Skeletal muscle cell (primary cell): ENCODE measurements at regions not wholly inside any gene's neighbourhood (a gene's known extent, or its start where the extent isn't known, plus 50 kb on each side); places are given as distances from the start of the nearest gene placed in this dataset.

Experiments
- DNase-seq: peaks from one replicate; pipeline ENCODE4 v3.0.0-alpha.2; 2010; ENCODE audit warnings: low read depth
- H3K4me3 ChIP-seq: 2 replicates; pipeline ENCODE4 v1.5.1; 2011; ENCODE audit warnings: low read depth, mild to moderate bottlenecking, control low read depth, low read length, moderate library complexity

DNA sequence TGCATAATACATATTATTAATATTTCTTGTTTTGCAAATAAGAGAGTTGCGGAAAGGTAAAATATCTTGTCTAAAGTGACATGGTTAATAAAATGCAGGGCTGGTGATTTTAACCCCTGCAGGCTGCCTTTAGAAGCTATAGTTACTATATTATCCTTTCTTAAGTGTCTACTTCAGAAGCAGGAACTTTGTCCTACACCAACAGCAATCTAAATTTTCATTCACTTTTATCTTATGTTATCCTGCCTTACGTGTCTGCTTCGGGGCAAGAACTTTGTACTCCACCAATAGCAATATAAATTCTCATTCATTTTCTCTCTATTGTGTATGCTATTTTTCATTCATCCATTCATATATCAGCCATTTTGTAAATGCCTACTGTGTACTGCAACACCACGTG lies 719.5 kb downstream of the TLR4 start:
- no peak overlapping the region for H3K4me3 ChIP-seq

DNA sequence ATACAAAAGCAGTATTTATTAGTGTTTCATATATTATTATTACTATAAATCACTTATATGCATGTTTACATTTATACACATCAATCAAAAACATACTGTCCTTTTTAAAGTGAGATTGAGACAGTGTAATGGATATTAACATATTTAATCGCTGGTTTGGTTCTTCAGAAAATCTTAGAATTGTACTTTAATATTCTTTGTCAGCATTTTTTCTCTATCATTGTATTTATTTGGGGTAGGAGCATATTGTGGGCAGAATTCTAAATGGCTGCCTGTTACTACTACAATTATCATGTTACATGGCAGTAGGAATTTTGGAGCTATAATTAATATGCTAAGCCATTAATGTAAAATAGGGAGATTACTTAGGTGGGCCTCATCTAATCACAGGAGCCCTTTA lies 722.6 kb downstream of the TLR4 start:
- no peak overlapping the region for H3K4me3 ChIP-seq
- no peak for DNase-seq

More for the DNA sequence above, 719.5 kb downstream of the TLR4 start:
- no peak for DNase-seq

DNA sequence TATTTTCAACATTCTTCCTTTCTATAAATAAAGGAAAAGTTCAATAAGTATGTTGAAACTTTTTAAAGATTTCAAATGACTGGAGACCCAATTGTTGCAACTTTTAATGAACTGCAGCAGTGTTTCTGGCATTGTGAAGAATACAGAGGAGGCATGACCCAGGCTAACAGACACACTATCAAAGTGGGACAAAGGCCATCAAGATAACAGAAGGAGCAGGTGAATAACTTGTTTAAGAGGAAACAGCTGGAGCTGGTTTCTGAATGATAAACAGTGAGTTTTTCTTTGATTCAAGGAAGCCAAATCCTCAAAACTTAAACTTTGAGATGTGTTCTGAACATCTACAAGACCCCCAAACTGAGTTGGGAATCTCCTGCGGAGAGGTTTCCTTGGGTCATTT lies 734.6 kb downstream of the TLR4 start:
- no peak overlapping the region for H3K4me3 ChIP-seq
- no peak for DNase-seq

DNA sequence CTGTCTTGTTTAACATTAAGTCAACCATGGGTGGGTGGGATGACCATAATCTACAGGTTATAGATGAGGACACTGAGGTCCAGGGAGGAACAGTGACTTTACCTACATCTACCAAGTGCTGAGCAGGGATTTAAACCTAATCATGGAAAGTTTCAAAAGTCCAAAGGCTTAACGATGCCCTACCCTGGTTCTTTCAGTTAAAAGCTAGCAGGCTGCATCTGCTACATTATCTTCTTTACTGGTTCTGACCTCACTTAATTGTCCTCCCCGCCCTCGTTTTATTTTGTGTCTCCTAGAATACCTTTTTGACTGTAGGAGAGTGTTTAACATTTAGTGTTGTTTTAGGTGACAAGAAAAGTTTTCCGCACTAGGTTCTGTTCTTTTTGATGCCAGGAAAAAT lies 735.2 kb downstream of the TLR4 start:
- DNase-seq: no peak

DNA sequence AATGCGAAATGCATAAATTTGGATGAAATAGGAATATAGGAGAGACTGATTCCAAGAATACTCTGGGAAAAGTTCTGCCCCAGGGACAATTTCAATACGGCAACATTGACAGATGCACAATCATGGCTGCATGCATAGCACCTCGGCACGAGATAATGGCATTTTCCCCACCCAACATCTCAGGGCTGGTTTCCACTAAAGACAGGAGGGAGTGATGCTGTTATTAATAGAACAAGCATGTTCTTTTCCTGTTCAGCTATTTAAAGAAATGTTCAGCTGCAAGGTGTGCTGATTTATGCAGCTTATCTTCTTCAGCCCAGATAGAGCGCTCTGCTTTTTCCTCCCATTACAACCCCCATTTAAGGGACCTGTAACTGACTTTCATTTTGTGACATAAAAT lies 740.2 kb downstream of the TLR4 start:
- DNase-seq: no peak
- no peak overlapping the region for H3K4me3 ChIP-seq

More for the DNA sequence above, 735.2 kb downstream of the TLR4 start:
- H3K4me3 ChIP-seq: no peak overlapping the region

DNA sequence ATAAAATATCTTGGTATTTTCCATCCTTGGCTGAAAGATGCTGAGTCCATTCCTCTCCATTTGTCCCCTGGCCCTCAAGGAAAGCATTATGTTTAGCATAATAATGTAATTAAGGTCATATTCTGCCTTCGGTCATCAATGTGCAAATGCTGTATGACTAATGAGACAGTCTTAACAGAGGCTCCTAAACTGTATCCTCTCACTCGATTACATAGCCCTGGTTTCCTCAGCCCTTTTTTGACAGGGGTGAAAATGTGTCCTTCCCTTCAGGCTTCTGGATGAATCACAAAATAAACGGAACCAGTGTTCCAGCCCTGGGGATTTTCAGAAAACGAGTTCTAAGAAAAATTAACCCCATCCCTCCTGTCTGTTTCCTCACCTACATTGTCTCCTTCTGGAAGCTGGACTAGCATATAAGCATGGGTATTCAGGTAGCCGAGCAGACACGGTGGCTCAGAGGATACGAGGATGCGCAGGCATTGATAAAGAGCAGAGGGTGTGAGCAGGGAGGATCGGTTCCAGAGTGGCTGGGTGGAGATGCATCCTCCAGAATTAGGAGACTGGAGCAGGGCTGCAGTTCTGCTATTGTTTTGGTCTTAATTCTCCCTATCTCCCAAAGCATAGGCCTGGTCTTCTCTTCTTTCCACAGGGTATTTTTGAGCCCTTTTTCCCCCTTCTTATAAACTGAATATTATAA lies 742.9 kb downstream of the TLR4 start:
- H3K4me3 ChIP-seq: no peak overlapping the region
- DNase-seq: no peak

DNA sequence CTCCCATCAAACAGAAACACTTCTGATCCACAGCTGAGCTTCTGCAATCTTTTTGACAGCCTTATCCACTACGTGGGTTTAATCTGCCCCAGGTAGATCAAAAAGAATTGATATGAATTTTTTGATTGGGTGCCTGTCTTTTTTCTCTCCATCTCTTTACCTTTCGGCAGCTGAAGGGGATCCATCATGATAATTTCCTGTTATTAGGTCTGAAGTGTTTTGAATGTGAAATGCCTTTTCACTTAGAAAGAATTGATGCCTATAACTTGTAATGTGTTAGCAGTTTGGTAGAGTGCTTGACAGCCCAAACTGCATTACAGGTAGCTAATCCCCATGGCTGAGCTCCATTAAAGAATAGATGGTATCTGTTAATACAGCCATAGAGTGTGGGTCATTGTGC lies 745.4 kb downstream of the TLR4 start:
- no peak overlapping the region for H3K4me3 ChIP-seq
- DNase-seq: no peak

DNA sequence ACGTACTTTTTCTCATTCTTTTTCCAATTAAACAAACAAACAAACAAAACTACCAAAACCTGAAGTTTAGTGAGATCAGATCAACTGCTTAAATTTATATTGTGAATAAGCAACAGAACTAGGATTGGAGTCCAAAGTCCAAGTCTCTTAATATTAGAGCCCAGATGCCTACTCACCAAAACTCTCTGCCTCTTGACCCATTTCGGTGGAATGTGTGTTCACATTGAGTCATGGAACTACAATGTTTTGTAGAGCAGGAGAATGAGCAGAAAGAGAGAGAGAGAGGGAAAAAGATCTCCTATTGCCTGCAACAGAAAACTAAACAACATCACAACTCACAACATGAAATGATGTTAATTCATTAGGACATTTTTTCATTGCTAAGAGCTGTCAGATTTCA lies 751.1 kb downstream of the TLR4 start:
- no peak overlapping the region for H3K4me3 ChIP-seq
- no peak for DNase-seq

DNA sequence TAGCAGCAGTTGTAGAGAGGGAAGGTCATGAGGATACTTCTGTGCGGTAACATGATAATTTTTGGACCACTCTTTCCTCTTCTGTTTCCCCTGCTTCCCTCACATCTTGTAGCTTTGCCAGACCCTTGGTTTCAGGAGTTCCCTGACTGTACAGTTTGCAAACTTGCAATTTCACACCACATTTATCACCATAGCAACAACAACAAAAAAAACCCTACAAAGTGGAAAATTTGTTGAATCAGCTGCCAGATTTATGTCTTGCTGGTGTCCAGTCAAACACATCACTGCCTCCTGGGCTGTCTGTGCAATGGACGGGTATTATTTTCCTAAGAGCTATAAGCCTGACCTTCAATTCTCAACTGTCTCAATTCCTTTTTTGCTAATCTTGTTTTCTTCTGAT lies 751.6 kb downstream of the TLR4 start:
- no peak overlapping the region for H3K4me3 ChIP-seq
- DNase-seq: no peak

DNA sequence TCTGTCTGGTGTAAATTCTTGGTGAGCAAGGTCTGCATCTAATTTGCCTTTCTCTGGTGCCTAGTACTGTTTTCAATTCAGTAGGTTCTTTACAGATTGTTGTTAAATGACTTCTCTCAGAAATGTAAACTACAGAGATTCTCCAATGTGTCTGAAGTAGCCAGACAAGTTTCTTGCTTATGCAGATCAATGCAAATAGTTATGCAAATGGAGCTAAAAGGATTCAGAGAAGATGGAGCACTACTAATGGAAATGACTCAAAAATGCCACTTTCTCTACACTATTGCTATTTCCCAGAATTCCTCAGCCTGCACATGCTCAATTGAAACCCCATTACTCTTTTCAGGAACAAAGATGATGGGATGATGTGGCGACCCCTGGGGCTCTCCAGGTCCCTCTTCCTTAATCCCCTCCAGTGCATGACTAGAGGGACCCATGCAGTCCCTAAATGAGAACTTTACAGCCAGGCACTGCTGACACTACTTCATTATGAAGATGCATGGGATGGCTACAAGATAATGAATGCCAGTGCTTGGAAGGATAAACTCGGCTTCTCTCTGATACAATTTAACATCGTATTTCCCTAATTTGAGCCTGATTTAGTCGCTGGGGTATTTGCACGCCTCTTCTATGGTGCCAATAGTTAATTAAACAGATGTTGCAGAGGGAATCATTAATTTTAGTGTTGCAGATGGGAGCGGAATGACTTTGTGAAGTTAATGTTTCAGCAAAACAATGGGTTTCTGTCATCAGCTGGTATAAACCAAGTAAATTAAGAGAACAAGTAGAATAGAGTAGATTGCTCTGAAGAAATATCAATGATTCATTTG lies 753.2 kb downstream of the TLR4 start:
- no peak overlapping the region for H3K4me3 ChIP-seq

DNA sequence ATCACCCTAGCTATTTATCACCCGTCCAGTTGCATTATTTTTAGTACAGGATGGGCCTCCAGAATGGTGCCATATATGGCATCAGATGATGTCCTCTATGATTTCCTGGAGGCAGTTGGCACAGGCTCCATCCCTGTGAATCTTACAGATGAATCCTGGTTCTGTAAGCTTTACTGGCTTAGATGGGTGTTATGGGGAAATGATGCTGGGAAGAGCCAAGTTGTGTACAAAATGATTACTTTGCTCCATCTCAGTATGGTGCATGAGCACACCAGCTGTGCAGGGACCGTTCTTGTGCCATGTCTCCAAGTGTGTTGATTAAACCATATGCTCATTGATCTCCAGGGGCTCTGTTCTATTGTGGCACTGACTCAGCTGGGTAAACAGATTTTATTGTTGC lies 755.7 kb downstream of the TLR4 start:
- no peak overlapping the region for H3K4me3 ChIP-seq
- no peak for DNase-seq

More for the DNA sequence above, 753.2 kb downstream of the TLR4 start:
- no peak for DNase-seq

DNA sequence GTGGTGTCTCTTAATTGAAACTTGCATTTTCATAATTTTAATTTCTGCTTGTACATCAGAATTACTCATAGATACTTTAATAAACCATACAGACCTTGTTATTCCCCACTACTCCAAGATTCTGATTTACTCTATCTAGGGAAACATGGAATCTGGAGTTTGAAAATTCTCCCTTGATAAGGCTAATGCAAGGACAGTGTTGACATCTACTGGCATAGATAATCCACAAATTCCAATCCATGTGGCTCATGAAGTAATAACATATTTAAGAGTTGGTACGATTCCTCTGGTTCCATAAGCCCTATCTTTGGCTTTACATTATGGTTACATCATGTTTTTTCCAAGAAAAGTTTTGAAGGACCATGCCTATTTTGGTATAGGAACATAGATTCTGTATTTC lies 759.2 kb downstream of the TLR4 start:
- no peak overlapping the region for H3K4me3 ChIP-seq
- no peak for DNase-seq

DNA sequence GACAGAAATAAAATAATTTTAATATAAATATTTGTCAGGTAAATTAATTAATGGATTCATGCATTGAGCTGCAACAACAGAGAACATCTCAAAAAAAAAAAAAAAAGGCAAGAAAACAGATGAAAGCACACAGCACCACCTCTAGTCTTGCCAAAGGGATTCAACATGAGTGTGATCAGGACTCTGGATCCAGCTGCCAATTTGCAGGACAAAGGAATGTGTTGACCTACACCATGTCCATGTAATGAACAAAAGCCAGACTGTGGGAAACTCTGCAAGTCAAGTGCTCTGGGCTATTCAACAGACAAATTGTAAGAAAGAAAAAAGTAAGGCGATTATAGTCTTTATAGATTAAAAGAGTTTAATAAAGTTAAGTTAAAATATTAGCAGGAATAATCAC lies 769.3 kb downstream of the TLR4 start:
- H3K4me3 ChIP-seq: no peak overlapping the region
- DNase-seq: no peak

DNA sequence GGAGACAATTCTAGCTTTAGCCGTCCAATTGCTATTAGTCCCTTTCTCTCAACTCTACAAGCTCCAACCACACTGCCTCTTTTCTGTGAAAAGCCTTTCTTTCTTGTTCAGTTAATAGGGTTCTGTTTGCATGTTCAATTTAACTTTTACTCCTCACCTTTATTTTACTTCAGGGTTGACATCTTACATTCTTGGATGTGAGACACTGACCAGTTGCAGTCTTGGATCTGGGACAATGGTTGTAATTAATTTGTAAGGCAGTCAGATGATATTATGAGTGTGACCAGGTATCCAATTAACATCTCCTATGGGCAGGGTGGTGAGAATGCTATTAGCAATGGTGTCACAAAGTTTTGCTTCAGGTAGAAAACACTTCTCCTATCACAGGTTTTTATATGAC lies 774.5 kb downstream of the TLR4 start:
- no peak overlapping the region for H3K4me3 ChIP-seq
- no peak for DNase-seq

DNA sequence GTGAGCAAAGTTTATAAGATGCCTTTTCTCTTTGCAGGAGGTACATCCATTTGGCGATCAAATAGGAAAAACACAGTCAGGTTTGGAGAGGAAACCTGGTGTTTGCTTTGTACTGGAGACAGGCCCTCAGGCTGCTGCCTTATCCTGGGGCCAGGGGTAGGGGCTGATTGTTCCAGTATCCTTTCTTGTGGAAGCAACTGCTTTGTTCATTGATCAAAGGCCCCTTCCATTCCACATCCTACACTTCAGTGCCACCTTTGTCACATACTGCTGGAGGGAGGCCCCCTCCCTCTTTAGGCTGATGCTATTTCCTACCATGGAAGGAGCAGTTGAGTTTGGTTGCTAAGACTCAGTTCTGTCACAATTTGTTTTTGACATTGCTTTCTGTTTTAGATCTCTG lies 778.1 kb downstream of the TLR4 start:
- DNase-seq: no peak

DNA sequence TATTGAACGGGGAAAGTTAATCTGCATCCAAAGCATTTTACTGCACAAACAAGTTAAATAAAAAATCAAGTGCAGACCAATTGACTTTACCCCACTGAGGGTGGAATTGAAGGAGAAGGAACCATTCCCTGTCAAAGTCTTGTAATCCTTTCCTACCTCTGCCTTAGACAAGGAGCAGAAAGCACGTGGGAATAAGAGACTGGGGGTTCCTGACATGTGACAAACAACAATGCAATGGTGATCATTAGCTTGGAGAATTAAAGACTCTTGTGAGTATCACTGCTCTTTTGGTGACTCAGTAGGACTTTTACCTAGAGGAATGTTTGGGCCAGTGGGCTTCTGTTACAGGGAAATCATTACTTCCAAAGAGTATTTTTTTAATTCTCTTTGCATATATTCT lies 779.5 kb downstream of the TLR4 start:
- DNase-seq: no peak
- no peak overlapping the region for H3K4me3 ChIP-seq

More for the DNA sequence above, 778.1 kb downstream of the TLR4 start:
- no peak overlapping the region for H3K4me3 ChIP-seq

DNA sequence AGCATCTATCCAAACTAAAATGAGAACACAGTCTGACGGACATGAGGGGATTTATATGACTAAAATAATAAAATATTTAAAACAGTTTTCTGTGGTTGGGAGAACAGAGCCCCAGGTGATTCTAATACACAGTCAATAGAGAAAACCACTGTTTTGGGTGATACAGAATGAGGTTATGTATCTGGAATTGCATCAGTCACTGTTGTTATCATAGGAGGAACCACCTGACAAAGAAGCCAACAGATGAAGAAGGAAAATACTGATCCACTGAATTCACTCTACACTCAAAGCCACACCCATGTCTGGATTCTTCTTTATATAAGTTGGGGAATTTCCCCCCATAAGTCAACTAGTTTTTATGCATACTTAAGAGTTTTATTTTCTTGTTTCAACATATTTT lies 799.0 kb downstream of the TLR4 start:
- DNase-seq: no peak
- H3K4me3 ChIP-seq: no peak overlapping the region

DNA sequence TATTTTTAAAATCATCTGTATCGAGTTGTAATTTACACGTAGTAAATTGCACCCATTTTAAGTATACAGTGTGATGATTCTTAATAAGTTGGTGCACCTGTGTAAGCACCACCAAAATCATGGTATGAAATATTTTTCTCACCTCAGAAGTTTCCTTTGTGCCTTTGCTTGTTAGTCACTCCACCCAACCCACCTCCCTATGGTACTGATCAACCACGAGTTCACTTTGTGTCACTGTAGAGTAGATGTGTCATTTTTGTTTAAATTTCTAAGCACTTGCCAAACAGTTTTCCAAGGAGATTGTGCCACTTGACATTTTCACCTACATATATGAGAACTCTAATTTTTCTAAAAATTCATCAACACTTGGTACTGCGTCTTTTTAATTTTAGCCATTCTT lies 806.5 kb downstream of the TLR4 start:
- no peak for DNase-seq
- no peak overlapping the region for H3K4me3 ChIP-seq

DNA sequence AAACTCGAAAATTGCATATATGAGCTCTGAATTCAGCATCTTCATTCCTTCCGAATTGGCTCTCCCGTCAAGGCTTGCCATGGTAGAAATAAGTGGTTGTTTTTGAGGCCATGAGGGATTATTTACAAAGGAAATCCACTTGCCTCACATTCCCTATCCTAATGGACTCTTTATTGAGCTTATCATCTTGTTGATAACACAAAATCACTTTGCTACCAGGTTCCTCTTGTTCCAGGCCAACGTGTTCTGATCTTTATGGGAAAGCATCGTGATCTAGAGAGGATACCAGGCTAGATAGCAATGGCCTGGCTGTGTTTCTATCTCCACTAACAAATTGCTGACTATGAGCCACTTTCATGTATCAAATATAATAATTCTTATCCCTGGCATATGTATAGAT lies 811.7 kb downstream of the TLR4 start:
- no peak for DNase-seq
- H3K4me3 ChIP-seq: no peak overlapping the region

DNA sequence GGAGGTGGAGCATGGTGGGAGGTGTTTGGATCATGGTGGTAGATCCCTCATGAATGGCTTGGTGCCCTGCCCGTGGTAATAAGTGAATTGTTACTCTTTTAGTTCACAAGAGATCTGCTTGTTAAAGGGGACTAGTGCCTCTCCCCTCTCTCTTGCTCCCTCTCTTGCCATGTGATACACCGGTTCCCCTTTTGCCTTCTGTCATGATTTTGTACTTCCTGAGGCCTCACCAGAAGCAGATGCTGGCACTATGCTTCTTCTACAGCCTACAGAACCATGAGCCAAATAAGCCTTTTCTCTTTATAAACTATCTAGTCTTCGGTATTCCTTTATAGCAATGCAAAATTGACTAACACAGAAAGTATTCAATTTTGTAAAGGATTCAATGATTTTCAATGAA lies 817.1 kb downstream of the TLR4 start:
- no peak for DNase-seq
- H3K4me3 ChIP-seq: no peak overlapping the region
